ENCODE measurements at regions not wholly inside any gene's neighbourhood (a gene's known extent, or its start where the extent isn't known, plus 50 kb on each side); places are given as distances from the start of the nearest gene placed in this dataset.

GRCh38 chr13:79992111-79992510 lies 348.8 kb downstream of the SPRY2 start:
- ATAC-seq (ENCODE audit: low FRiP score in 2 of 2) (no peak), DNase-seq (no peak)
- no peaks in the 10 kb centered on the region for H3K36me3 ChIP-seq
- no peaks in the 10 kb centered on the region for H3K9me3 ChIP-seq
- H3K4me1 ChIP-seq: no peaks in the 10 kb centered on the region
- no peaks in the 10 kb centered on the region for H3K27me3 ChIP-seq
- H3K27ac ChIP-seq: no peak overlapping the region
- TF ChIP-seq EP300 (IDR thresholded peaks at IDR 0.05) (no peak), POLR2AphosphoS5 (IDR thresholded peaks at IDR 0.05) (no peak), POLR2A (IDR thresholded peaks at IDR 0.05) (no peak)
- TF ChIP-seq, protein P1, sequence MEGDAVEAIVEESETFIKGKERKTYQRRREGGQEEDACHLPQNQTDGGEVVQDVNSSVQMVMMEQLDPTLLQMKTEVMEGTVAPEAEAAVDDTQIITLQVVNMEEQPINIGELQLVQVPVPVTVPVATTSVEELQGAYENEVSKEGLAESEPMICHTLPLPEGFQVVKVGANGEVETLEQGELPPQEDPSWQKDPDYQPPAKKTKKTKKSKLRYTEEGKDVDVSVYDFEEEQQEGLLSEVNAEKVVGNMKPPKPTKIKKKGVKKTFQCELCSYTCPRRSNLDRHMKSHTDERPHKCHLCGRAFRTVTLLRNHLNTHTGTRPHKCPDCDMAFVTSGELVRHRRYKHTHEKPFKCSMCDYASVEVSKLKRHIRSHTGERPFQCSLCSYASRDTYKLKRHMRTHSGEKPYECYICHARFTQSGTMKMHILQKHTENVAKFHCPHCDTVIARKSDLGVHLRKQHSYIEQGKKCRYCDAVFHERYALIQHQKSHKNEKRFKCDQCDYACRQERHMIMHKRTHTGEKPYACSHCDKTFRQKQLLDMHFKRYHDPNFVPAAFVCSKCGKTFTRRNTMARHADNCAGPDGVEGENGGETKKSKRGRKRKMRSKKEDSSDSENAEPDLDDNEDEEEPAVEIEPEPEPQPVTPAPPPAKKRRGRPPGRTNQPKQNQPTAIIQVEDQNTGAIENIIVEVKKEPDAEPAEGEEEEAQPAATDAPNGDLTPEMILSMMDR (IDR thresholded peaks at IDR 0.05): no peak
- no peak overlapping the region for H3K4me3 ChIP-seq
- 91 to 100% methylated on average over 1 of the region's 1 CpG for WGBS, 2 donors

- Histone ChIP-seq H3K27me3 (no peaks in the 10 kb centered on the region), H3K4me1 (no peaks in the 10 kb centered on the region), H3K4me3 (no peak overlapping the region), H3K9me3 (no peaks in the 10 kb centered on the region), H3K36me3 (no peaks in the 10 kb centered on the region), H3K27ac (no peak overlapping the region)
- 76 to 83% methylated on average over 2 of the region's 2 CpGs for WGBS, 2 donors
- no peak for DNase-seq
- no peak for ATAC-seq (ENCODE audit: low FRiP score in 2 of 2)
- TF ChIP-seq, protein P1 (IDR thresholded peaks at IDR 0.05): no peak
- no peak for TF ChIP-seq EP300 (IDR thresholded peaks at IDR 0.05)
- TF ChIP-seq POLR2A (IDR thresholded peaks at IDR 0.05): no peak
- no peak for TF ChIP-seq POLR2AphosphoS5 (IDR thresholded peaks at IDR 0.05)
Measured at GRCh38 chr13:79990048-79990447, 350.9 kb downstream of the SPRY2 start.

DNA sequence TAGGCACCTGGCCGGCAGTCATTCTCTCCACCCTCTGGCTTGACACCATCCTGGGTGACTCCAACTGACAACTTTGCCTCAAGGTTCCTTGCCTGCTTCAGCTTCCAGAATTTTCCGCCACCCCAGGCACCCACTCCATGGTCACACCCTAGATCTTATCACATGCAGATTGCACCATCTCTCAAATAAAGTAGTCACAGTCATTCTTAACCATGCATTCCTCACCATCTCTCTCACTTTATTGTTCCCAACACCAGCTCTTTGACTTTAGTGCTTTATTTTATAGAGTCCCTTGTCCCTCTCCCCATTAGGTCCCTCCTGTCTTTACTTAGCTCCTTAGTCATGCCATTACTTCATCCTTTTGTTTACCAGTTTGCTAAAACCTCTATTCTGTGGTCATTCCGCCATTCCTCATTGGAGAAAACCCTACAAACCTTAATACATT lies 351.7 kb downstream of the SPRY2 start:
- WGBS, 2 donors: 91 to 93% methylated on average over 3 of the region's 3 CpGs
- TF ChIP-seq EP300 (IDR thresholded peaks at IDR 0.05) (no peak), POLR2AphosphoS5 (IDR thresholded peaks at IDR 0.05) (no peak), POLR2A (IDR thresholded peaks at IDR 0.05) (no peak)
- TF ChIP-seq, protein P1 (IDR thresholded peaks at IDR 0.05): no peak

DNA sequence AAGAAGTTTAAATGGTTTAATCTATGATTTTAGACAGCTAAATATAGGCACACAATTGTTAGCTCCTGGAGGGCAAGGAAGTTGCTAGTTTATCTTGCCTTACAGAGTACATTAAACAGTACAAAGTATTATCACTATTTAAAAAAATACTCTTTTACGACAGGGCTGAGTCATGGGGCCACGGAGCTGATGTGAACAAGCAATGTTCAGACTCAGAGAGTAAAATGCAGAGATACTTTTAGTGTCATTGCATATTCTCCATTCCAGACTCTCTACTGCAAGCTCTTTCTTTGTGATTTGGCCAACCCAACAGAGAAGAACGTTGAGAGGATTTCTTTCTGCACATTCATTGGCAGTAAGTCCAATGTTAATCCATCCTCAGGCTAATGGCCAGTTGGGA lies 352.4 kb downstream of the SPRY2 start:
- ATAC-seq (ENCODE audit: low FRiP score in 2 of 2) (no peak), DNase-seq (no peak)
- no peaks in the 10 kb centered on the region for H3K36me3 ChIP-seq
- no peak overlapping the region for H3K4me3 ChIP-seq
- H3K9me3 ChIP-seq: no peaks in the 10 kb centered on the region
- WGBS, 2 donors: 67 to 78% methylated on average over 3 of the region's 3 CpGs
- H3K27me3 ChIP-seq: no peaks in the 10 kb centered on the region
- no peak for TF ChIP-seq EP300 (IDR thresholded peaks at IDR 0.05)
- TF ChIP-seq, protein P1 (IDR thresholded peaks at IDR 0.05): no peak
- TF ChIP-seq POLR2AphosphoS5 (IDR thresholded peaks at IDR 0.05): no peak
- TF ChIP-seq POLR2A (IDR thresholded peaks at IDR 0.05): no peak
- no peaks in the 10 kb centered on the region for H3K4me1 ChIP-seq
- no peak overlapping the region for H3K27ac ChIP-seq

More for the DNA sequence above, 351.7 kb downstream of the SPRY2 start:
- no peak overlapping the region for H3K4me3 ChIP-seq
- ATAC-seq (ENCODE audit: low FRiP score in 2 of 2) (no peak), DNase-seq (no peak)
- H3K27me3 ChIP-seq: no peaks in the 10 kb centered on the region
- no peak overlapping the region for H3K27ac ChIP-seq
- no peaks in the 10 kb centered on the region for H3K4me1 ChIP-seq
- no peaks in the 10 kb centered on the region for H3K36me3 ChIP-seq
- H3K9me3 ChIP-seq: no peaks in the 10 kb centered on the region

DNA sequence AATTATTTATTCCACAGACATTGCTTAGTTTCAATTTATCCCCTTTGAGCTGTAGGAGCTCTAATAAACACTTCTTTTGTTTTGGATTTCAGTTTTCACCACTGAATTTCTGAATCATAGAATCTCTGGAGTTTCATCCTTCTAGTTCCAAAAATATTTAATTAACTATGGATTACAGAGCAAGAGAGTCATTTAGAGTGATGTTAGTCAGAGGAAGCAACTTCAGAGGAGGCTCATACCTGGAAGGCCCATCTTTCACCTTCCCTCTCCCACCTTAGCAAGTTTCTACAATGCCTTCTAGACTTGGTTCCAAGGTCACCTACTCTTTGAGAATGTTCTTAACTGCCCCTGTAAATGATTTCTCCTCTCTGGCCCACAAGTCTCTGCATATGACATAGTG lies 353.2 kb downstream of the SPRY2 start:
- TF ChIP-seq POLR2AphosphoS5 (IDR thresholded peaks at IDR 0.05) (no peak), EP300 (IDR thresholded peaks at IDR 0.05) (no peak), POLR2A (IDR thresholded peaks at IDR 0.05) (no peak)
- TF ChIP-seq, protein P1 (IDR thresholded peaks at IDR 0.05): no peak
- no peak overlapping the region for H3K27ac ChIP-seq

More for the DNA sequence above, 353.2 kb downstream of the SPRY2 start:
- H3K27me3 ChIP-seq: no peaks in the 10 kb centered on the region
- no peaks in the 10 kb centered on the region for H3K4me1 ChIP-seq
- no peak overlapping the region for H3K4me3 ChIP-seq
- DNase-seq (no peak), ATAC-seq (ENCODE audit: low FRiP score in 2 of 2) (no peak)
- H3K9me3 ChIP-seq: no peaks in the 10 kb centered on the region
- H3K36me3 ChIP-seq: no peaks in the 10 kb centered on the region
